Chondrocyte (in vitro differentiated cells): ENCODE measurements at regions not wholly inside any gene's neighbourhood (a gene's known extent, or its start where the extent isn't known, plus 50 kb on each side); places are given as distances from the start of the nearest gene placed in this dataset.

Experiments used
- DNase-seq: peaks from one replicate; pipeline ENCODE4 v3.0.0; 2021; ENCODE audit warnings: mixed read lengths, low spot score
- H3K27ac Mint-ChIP-seq: one replicate; pipeline ENCODE4 v1.8.0; 2021; ENCODE audit warnings: mild to moderate bottlenecking, moderate library complexity, mixed read lengths; ENCODE audit not compliant: unreplicated experiment
- H3K27me3 Mint-ChIP-seq: 2 replicates; pipeline ENCODE4 v1.8.0; 2021; ENCODE audit warnings: low read depth, mixed read lengths
- H3K36me3 Mint-ChIP-seq: 2 replicates; pipeline ENCODE4 v1.8.0; 2021; ENCODE audit warnings: low read depth, mixed read lengths
- H3K4me1 Mint-ChIP-seq: 2 replicates; pipeline ENCODE4 v1.8.0; 2021; ENCODE audit warnings: low read depth, mild to moderate bottlenecking, mixed read lengths
- H3K4me3 Mint-ChIP-seq: one replicate; pipeline ENCODE4 v1.8.0; 2021; ENCODE audit warnings: mild to moderate bottlenecking, moderate library complexity, mixed read lengths; ENCODE audit not compliant: unreplicated experiment
- H3K9me3 Mint-ChIP-seq: 2 replicates; pipeline ENCODE4 v1.8.0; 2021; ENCODE audit warnings: low read depth, mixed read lengths
- TF ChIP-seq, protein P1 (sequence below): fragments of 200-600 bp; sonication (generic); IDR thresholded peaks from 2 replicates; pipeline ENCODE4 v1.5.0; 2021; ENCODE audit warnings: antibody characterized with exemption, mild to moderate bottlenecking, moderate library complexity

DNA sequence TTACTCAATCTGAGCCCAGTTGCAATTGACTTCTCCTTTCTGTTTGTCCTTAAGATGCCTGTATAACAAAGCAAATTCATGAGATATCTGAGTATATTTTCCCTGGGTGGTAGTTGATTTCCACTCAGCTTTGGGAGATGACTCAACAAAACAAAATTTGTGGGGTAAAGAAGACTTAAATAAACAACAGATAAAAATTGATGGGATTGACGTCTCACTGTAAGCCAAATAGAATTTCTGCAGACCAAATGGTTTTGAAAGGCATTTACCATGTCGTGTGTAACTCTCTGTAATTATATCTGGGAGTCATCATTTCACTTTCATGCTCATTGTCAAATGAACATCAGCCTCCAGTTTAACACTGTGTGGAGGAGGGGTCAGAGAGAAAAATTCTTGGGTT lies 255.4 kb upstream of the MYO3A start:
- H3K36me3 Mint-ChIP-seq = no peaks in the 10 kb centered on the region
- no peak overlapping the region for H3K27ac Mint-ChIP-seq
- H3K9me3 Mint-ChIP-seq = peaks cover 3% of the 10 kb centered on the region
- no peaks in the 10 kb centered on the region for H3K27me3 Mint-ChIP-seq
- TF ChIP-seq, protein P1, sequence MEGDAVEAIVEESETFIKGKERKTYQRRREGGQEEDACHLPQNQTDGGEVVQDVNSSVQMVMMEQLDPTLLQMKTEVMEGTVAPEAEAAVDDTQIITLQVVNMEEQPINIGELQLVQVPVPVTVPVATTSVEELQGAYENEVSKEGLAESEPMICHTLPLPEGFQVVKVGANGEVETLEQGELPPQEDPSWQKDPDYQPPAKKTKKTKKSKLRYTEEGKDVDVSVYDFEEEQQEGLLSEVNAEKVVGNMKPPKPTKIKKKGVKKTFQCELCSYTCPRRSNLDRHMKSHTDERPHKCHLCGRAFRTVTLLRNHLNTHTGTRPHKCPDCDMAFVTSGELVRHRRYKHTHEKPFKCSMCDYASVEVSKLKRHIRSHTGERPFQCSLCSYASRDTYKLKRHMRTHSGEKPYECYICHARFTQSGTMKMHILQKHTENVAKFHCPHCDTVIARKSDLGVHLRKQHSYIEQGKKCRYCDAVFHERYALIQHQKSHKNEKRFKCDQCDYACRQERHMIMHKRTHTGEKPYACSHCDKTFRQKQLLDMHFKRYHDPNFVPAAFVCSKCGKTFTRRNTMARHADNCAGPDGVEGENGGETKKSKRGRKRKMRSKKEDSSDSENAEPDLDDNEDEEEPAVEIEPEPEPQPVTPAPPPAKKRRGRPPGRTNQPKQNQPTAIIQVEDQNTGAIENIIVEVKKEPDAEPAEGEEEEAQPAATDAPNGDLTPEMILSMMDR = no peak
- no peak overlapping the region for H3K4me3 Mint-ChIP-seq
- no peak for DNase-seq
- no peaks in the 10 kb centered on the region for H3K4me1 Mint-ChIP-seq

DNA sequence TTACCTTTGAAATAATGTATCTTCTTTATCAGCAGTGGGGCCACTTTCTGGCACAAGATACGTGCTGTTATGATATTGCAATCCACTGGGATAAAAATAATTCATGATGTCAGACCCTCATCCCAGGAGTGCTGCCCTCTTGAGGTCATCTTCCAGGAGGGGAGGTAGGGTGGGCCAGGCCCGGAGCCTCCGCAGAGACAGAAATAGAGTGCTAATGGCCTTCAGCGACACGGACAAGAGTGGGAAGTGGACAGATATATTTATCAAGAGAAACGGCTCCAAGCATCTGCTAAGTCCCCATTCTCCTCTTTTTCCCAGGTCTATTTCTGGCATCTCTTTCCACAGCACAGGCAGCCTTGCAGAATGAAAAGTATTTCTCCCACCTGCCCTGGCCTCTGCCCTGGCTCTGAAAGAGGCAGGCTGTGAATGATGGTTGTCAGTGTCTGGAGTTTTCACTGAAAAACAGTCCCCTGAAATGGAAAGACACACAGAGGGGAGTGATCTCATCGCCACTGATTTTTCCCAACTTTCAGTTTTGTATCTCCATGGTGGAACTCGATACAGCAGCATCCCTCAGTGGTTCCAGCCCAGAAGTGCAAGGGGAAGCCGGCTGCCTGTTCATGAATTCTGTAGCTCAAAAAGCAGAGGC lies 251.7 kb upstream of the MYO3A start:
- Mint-ChIP-seq H3K27ac (no peak overlapping the region), H3K36me3 (no peaks in the 10 kb centered on the region), H3K4me1 (no peaks in the 10 kb centered on the region), H3K4me3 (no peak overlapping the region), H3K27me3 (no peaks in the 10 kb centered on the region), H3K9me3 (no peaks in the 10 kb centered on the region)
- TF ChIP-seq, protein P1 = no peak
- DNase-seq = no peak

DNA sequence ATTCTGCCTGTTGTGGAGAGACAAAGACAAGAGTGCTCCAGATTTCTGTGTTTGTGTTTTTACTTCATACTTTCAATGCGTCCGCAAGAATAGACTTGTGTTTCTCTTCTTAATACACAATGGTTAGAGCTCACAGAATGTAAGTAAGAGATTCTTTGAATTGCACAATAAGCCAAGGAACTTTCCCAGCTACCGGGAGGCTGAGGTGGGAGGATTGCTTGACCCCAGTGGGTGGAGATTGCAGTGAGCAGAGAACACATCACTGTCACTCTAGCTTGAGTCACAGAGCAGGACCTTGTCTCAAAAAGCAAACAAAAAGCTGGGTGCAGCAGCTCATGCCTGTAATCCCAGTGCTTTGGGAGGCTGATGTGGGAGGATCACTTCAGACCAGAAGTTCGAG lies 250.7 kb upstream of the MYO3A start:
- no peaks in the 10 kb centered on the region for H3K4me1 Mint-ChIP-seq
- no peak for DNase-seq

DNA sequence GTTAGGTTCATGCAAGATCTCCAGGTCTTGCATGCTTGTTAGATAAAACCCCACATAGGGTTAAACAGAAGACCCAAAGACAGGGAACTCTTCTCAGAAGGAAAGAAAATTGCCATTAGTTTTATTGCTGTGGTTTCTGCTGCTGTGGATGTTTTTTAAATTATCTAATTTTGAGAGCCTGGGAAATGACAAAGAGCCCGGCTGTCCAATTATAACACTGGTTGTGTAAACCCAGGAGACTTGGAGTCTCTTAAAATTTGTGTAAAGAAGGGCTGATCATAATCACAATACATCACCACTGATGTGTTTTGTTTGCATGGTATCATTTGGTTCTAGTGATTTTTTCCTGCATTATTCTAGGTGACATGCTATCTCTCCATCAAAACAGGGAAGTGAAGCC lies 246.5 kb upstream of the MYO3A start:
- H3K9me3 Mint-ChIP-seq = no peaks in the 10 kb centered on the region
- TF ChIP-seq, protein P1 = no peak
- H3K4me1 Mint-ChIP-seq = no peaks in the 10 kb centered on the region
- H3K36me3 Mint-ChIP-seq = no peaks in the 10 kb centered on the region
- H3K27ac Mint-ChIP-seq = no peak overlapping the region
- H3K27me3 Mint-ChIP-seq = no peaks in the 10 kb centered on the region
- DNase-seq = no peak
- no peak overlapping the region for H3K4me3 Mint-ChIP-seq

More for the DNA sequence above, 250.7 kb upstream of the MYO3A start:
- no peaks in the 10 kb centered on the region for H3K27me3 Mint-ChIP-seq
- H3K36me3 Mint-ChIP-seq = no peaks in the 10 kb centered on the region
- H3K27ac Mint-ChIP-seq = no peak overlapping the region
- no peak overlapping the region for H3K4me3 Mint-ChIP-seq
- no peaks in the 10 kb centered on the region for H3K9me3 Mint-ChIP-seq
- TF ChIP-seq, protein P1 = no peak

DNA sequence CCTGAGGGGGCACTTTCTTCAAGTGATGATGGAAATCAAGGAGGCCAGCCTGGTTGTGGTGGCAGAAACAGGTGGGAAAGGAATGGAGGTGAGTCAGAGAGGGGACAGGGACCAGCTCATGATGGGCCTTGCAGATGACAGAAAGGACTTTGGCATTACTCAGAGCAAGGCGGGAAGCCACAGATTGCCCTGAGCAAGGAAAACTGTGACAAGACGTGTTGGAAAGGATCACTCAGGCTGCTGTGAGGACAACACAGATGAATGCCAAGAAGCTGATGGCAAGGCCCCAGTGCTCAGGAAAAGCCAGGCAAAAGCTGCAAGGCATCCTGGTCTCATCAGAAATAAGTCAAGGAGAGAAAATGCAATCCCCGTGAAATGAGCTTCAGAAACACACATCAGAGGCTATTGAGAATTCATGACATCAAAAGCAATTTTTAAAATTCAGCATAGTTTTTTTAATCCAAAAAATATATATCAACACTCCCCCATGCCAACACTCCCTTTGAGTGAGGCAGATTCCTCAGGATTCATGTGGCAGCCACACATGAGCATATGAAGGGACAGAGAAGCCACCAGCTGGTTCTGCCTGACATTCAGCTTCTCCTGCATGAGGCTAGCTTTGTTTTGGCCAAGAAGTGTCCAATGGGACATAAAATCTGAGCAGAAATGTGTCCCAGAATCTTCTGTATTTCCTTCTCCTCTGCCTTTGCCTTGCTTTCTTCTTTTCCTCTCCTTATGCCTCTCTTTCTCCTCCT lies 244.5 kb upstream of the MYO3A start:
- no peak overlapping the region for H3K4me3 Mint-ChIP-seq
- no peaks in the 10 kb centered on the region for H3K27me3 Mint-ChIP-seq
- TF ChIP-seq, protein P1 = no peak
- DNase-seq = no peak
- no peak overlapping the region for H3K27ac Mint-ChIP-seq
- H3K9me3 Mint-ChIP-seq = no peaks in the 10 kb centered on the region
- no peaks in the 10 kb centered on the region for H3K36me3 Mint-ChIP-seq
- no peaks in the 10 kb centered on the region for H3K4me1 Mint-ChIP-seq
